HG02623 (cell line): ENCODE measurements at regions not wholly inside any gene's neighbourhood (a gene's known extent, or its start where the extent isn't known, plus 50 kb on each side); places are given as distances from the start of the nearest gene placed in this dataset.

Experiments
- ATAC-seq: cut with Tn5 transposase; IDR thresholded peaks from one replicate; pipeline ENCODE4 v1.9.1; 2021; ENCODE audit warnings: moderate library complexity; ENCODE audit not compliant: unreplicated experiment

- ATAC-seq = no peak
Measured at GRCh38 chr10:131444286-131444685, 132.8 kb upstream of the TCERG1L start.

GRCh38 chr10:131444862-131445461 is 133.4 kb upstream of the TCERG1L start:
- no peak for ATAC-seq

GRCh38 chr10:131445623-131446022 is 134.1 kb upstream of the TCERG1L start:
- no peak for ATAC-seq

- no peak for ATAC-seq
Measured at GRCh38 chr10:131446171-131446570, 134.7 kb upstream of the TCERG1L start.

GRCh38 chr10:131448171-131448570 is 136.7 kb upstream of the TCERG1L start:
- no peak for ATAC-seq

- ATAC-seq = no peak
Measured at GRCh38 chr10:131448883-131449282, 137.4 kb upstream of the TCERG1L start.

GRCh38 chr10:131450216-131450765 is 138.8 kb upstream of the TCERG1L start:
- no peak for ATAC-seq

GRCh38 chr10:131451407-131452015 is 140.0 kb upstream of the TCERG1L start:
- ATAC-seq = no peak

- no peak for ATAC-seq
Measured at GRCh38 chr10:131452926-131453720, 141.6 kb upstream of the TCERG1L start.

GRCh38 chr10:131453721-131454634 is 142.5 kb upstream of the TCERG1L start:
- ATAC-seq = no peak

GRCh38 chr10:131456411-131456810 is 144.9 kb upstream of the TCERG1L start:
- no peak for ATAC-seq

GRCh38 chr10:131461093-131461492 is 149.6 kb upstream of the TCERG1L start:
- no peak for ATAC-seq

- no peak for ATAC-seq
Measured at GRCh38 chr10:131464789-131465188, 153.3 kb upstream of the TCERG1L start.

- no peak for ATAC-seq
Measured at GRCh38 chr10:131469551-131469950, 158.0 kb upstream of the TCERG1L start.

- ATAC-seq = no peak
Measured at GRCh38 chr10:131473645-131474044, 162.1 kb upstream of the TCERG1L start.

GRCh38 chr10:131474416-131474815 is 162.9 kb upstream of the TCERG1L start:
- no peak for ATAC-seq

- no peak for ATAC-seq
Measured at GRCh38 chr10:131475043-131475442, 163.5 kb upstream of the TCERG1L start.

- no peak for ATAC-seq
Measured at GRCh38 chr10:131475803-131476202, 164.3 kb upstream of the TCERG1L start.

- ATAC-seq = no peak
Measured at GRCh38 chr10:131477457-131478121, 166.1 kb upstream of the TCERG1L start.

- no peak for ATAC-seq
Measured at GRCh38 chr10:131478377-131478989, 167.0 kb upstream of the TCERG1L start.
